Activated T-cell treated with anti-CD3 and anti-CD28 coated beads, Interleukin-2, amount 50 U/mL, for 72 hours (primary cell): ENCODE measurements at regions not wholly inside any gene's neighbourhood (a gene's known extent, or its start where the extent isn't known, plus 50 kb on each side); places are given as distances from the start of the nearest gene placed in this dataset.
A peak's percentile ranks its signal among the peaks of the same experiment; 100 is the strongest.

ENCODE experiments used
- ATAC-seq, 2 donors: fragments of 150-1000 bp; cut with Tn5 transposase; replicated peaks in 1 of 2; 2 replicates each; pipeline ENCODE4 v1.10.0; 2021; ENCODE audit warnings: moderate library complexity in 2 of 2, mild to moderate bottlenecking in 1 of 2
- DNase-seq, 2 donors: peaks; one replicate each; pipeline ENCODE4 v3.0.0; 2021 to 2022; ENCODE audit warnings: mixed read lengths in 1 of 2
- H3K27ac Mint-ChIP-seq: one replicate; pipeline ENCODE4 v1.8.0; 2022; ENCODE audit warnings: mild to moderate bottlenecking, moderate library complexity, mixed read lengths
- H3K27me3 Mint-ChIP-seq: one replicate; pipeline ENCODE4 v1.8.0; 2022; ENCODE audit warnings: low read depth, mixed read lengths
- H3K36me3 Mint-ChIP-seq, 2 donors: one replicate each; pipeline ENCODE4 v1.8.0; 2022; ENCODE audit warnings: mixed read lengths in 2 of 2, mild to moderate bottlenecking in 1 of 2; ENCODE audit not compliant: insufficient read depth in 2 of 2
- H3K4me1 Mint-ChIP-seq: one replicate; pipeline ENCODE4 v1.8.0; 2022; ENCODE audit warnings: low read depth, mixed read lengths
- H3K4me3 Mint-ChIP-seq, 2 donors: one replicate each; pipeline ENCODE4 v1.8.0; 2022; ENCODE audit warnings: mild to moderate bottlenecking in 2 of 2, mixed read lengths in 2 of 2, moderate library complexity in 2 of 2
- H3K9me3 Mint-ChIP-seq, 2 donors: one replicate each; pipeline ENCODE4 v1.8.0; 2022; ENCODE audit warnings: mixed read lengths in 2 of 2

- Mint-ChIP-seq H3K4me1 (peaks cover 7% of the 10 kb centered on the region), H3K27me3 (peaks cover 19% of the 10 kb centered on the region), H3K36me3 (peaks cover 0 to 4% of the 10 kb centered on the region in 2 donors), H3K27ac (peak overlapping the region; percentile 24), H3K9me3 (peaks cover 2 to 7% of the 10 kb centered on the region in 2 donors), H3K4me3 (peak overlapping the region in 1 of 2 donors; percentile 40)
- ATAC-seq (peak in 1 of 2 donors; percentile 83), DNase-seq (peak in 1 of 2 donors; percentile 30)
Observed at GRCh38 chr10:3516234-3516922, 268.6 kb downstream of the KLF6 start.

GRCh38 chr10:3514691-3515090 lies 270.3 kb downstream of the KLF6 start:
- Mint-ChIP-seq H3K4me1 (peaks cover 7% of the 10 kb centered on the region), H3K27ac (no peak overlapping the region), H3K4me3 (no peak overlapping the region), H3K36me3 (peaks cover 0 to 4% of the 10 kb centered on the region in 2 donors), H3K27me3 (peaks cover 19% of the 10 kb centered on the region), H3K9me3 (peaks cover 2 to 7% of the 10 kb centered on the region in 2 donors)
- DNase-seq (no peak), ATAC-seq (no peak)

DNA sequence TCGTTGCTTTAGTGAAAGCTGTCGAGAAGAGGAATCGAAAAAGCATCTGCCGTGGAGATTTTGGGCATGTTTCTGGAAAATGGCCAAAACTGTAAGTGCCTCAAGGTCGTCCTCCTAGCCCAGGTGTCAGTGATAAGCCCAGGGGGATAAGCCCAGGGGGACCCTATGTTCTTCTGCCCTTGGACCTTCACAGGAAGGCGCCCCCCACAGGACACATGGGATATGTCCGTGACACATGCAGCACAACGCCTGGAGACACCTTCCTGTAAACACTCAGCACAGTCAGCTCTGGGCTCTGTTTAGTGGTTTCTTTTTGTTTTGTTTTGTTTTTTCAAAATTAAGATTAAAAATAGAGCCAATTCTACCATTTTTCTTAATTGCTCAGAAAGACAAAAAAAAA lies 272.7 kb downstream of the KLF6 start:
- H3K4me1 Mint-ChIP-seq, result peaks cover 7% of the 10 kb centered on the region
- peaks cover 25% of the 10 kb centered on the region for H3K27me3 Mint-ChIP-seq
- H3K9me3 Mint-ChIP-seq, result peaks cover 2 to 5% of the 10 kb centered on the region in 2 donors
- H3K27ac Mint-ChIP-seq, result no peak overlapping the region
- DNase-seq (peak in 1 of 2 donors; percentile 5), ATAC-seq (no peak)
- no peak overlapping the region for H3K4me3 Mint-ChIP-seq
- H3K36me3 Mint-ChIP-seq, result peaks cover 0 to 3% of the 10 kb centered on the region in 2 donors

GRCh38 chr10:3511483-3511882 lies 273.5 kb downstream of the KLF6 start:
- no peak for DNase-seq
- Mint-ChIP-seq H3K4me3 (no peak overlapping the region), H3K27me3 (peaks cover 17% of the 10 kb centered on the region), H3K27ac (no peak overlapping the region), H3K4me1 (peaks cover 4% of the 10 kb centered on the region), H3K36me3 (no peaks in the 10 kb centered on the region), H3K9me3 (peaks cover 2% of the 10 kb centered on the region in 2 donors)
- ATAC-seq, result no peak

DNA sequence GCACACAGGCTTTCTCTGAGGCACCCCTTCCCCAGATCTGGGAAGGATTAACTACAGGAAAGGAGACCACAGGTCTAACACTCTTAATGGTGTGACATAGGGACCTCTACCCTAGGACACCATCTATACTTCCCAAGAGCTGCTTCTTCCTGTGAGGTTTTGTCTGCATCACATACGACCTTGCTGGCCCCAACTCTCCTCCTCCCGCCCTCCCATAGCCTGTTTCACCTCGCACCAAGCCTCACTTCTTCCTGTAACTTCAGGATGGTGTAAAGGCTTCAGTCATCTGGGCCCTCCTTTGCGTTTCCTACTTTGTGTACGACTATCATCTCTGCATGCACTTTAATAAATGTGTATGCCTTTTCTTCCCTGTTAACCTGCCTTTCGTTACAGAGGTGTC lies 274.3 kb downstream of the KLF6 start:
- Mint-ChIP-seq H3K4me1 (peaks cover 5% of the 10 kb centered on the region), H3K36me3 (no peaks in the 10 kb centered on the region), H3K27me3 (peaks cover 16% of the 10 kb centered on the region), H3K9me3 (peaks cover 2% of the 10 kb centered on the region in 2 donors), H3K27ac (peak overlapping the region; percentile 22), H3K4me3 (no peak overlapping the region)
- ATAC-seq (peak in 1 of 2 donors; percentile 66), DNase-seq (no peak)

DNA sequence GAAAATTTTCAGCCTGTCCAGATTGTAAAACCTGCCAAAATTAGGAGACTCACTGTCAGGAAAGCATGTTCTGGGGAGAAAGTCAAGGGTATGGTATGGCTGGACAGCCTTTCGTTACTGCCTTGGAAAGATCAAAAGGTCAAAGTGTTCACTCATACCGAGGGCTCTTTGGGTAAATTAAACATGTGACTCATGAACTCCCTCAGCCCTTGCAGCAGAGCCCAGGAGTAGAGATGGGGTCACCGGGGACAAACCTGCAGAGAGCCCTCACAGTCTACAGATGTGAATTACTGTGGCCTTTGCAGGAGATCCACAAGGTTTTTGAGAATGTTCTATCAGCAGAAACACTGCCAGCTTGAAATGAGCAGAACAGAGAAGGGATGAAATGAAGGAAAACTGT lies 275.7 kb downstream of the KLF6 start:
- no peak overlapping the region for H3K4me3 Mint-ChIP-seq
- DNase-seq, result no peak
- H3K4me1 Mint-ChIP-seq, result peaks cover 5% of the 10 kb centered on the region
- peak in 1 of 2 donors; percentile 62 for ATAC-seq
- H3K36me3 Mint-ChIP-seq, result no peaks in the 10 kb centered on the region
- no peak overlapping the region for H3K27ac Mint-ChIP-seq
- peaks cover 12% of the 10 kb centered on the region for H3K27me3 Mint-ChIP-seq
- H3K9me3 Mint-ChIP-seq, result peaks cover 2% of the 10 kb centered on the region in 2 donors

DNA sequence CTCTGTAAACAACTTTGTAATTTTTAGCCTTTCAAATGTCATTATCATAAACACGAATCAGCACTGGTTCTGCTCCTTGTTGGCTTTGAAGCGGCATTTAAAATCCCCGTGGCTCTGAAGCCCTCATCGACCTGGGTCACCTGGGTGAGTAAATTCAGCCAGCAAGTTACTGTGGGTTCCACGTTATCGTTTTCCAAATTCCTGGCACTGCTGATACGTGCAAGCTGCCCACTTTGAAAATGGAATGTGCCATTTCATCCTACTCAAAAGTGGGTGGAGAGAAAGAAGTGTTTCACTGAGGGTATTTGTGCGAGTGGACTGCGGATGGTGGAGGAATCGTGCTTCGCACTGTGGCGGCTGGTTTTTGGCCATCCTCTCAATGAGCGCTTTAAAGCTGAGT lies 281.7 kb downstream of the KLF6 start:
- Mint-ChIP-seq H3K27me3 (peaks cover 2% of the 10 kb centered on the region), H3K9me3 (no peaks in the 10 kb centered on the region), H3K36me3 (no peaks in the 10 kb centered on the region), H3K4me3 (no peak overlapping the region), H3K4me1 (peaks cover 5% of the 10 kb centered on the region), H3K27ac (no peak overlapping the region)
- ATAC-seq (no peak), DNase-seq (no peak)

DNA sequence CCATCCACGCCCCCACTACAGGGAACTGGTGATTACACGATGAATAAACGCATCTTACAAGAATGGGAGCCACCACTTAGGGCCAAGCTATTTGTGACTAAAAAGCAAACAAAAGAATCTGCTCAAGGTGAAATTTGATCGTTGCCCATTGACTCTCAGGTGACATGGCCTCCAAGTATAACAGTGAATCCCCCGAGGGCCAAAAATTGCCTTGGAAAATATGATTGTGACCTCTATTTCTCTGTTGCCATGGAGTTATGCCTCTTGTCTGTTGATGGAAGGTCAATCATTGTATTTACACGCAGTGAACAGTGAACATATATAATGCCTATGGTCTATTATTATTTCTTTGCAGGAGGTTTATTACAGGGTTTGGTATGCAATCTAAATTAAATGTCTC lies 282.3 kb downstream of the KLF6 start:
- Mint-ChIP-seq H3K27ac (no peak overlapping the region), H3K4me3 (no peak overlapping the region), H3K36me3 (no peaks in the 10 kb centered on the region), H3K9me3 (no peaks in the 10 kb centered on the region), H3K27me3 (peaks cover 6% of the 10 kb centered on the region), H3K4me1 (peaks cover 5% of the 10 kb centered on the region)
- DNase-seq (no peak), ATAC-seq (no peak)

GRCh38 chr10:3500408-3500856 lies 284.6 kb downstream of the KLF6 start:
- no peak for ATAC-seq
- H3K27me3 Mint-ChIP-seq, result peaks cover 25% of the 10 kb centered on the region
- no peaks in the 10 kb centered on the region for H3K36me3 Mint-ChIP-seq
- no peak overlapping the region for H3K4me3 Mint-ChIP-seq
- DNase-seq, result no peak
- H3K27ac Mint-ChIP-seq, result no peak overlapping the region
- H3K9me3 Mint-ChIP-seq, result no peaks in the 10 kb centered on the region
- H3K4me1 Mint-ChIP-seq, result no peaks in the 10 kb centered on the region

GRCh38 chr10:3499120-3499519 lies 285.9 kb downstream of the KLF6 start:
- Mint-ChIP-seq H3K4me3 (no peak overlapping the region), H3K36me3 (no peaks in the 10 kb centered on the region), H3K27ac (no peak overlapping the region), H3K4me1 (no peaks in the 10 kb centered on the region), H3K27me3 (peaks cover 25% of the 10 kb centered on the region), H3K9me3 (no peaks in the 10 kb centered on the region)
- no peak for ATAC-seq
- DNase-seq, result no peak

DNA sequence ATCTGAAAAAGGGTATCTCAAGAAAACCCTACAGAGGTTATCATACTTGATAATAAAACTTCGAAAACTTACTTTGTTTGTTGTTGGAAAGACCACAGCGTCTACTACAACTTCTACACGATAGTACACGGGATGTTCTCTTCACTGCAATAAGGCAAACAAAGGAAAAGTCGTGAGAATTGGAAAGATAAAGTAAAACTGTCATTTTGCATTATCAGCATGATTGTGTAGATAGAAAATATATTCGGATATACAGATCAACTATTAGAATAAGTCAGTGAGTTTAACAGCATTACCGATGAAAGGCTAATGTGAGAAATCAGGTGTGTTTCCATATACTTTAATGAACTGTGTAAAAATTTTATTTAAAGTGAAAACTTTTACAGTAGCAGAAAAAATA lies 287.4 kb downstream of the KLF6 start:
- DNase-seq (no peak), ATAC-seq (no peak)
- H3K36me3 Mint-ChIP-seq, result no peaks in the 10 kb centered on the region
- no peaks in the 10 kb centered on the region for H3K9me3 Mint-ChIP-seq
- peaks cover 30% of the 10 kb centered on the region for H3K27me3 Mint-ChIP-seq
- H3K4me1 Mint-ChIP-seq, result no peaks in the 10 kb centered on the region
- no peak overlapping the region for H3K27ac Mint-ChIP-seq
- H3K4me3 Mint-ChIP-seq, result no peak overlapping the region

GRCh38 chr10:3496138-3496537 lies 288.9 kb downstream of the KLF6 start:
- Mint-ChIP-seq H3K36me3 (no peaks in the 10 kb centered on the region), H3K27ac (no peak overlapping the region), H3K27me3 (peaks cover 31% of the 10 kb centered on the region), H3K4me3 (no peak overlapping the region), H3K4me1 (no peaks in the 10 kb centered on the region), H3K9me3 (no peaks in the 10 kb centered on the region)
- DNase-seq, result no peak
- ATAC-seq, result no peak

DNA sequence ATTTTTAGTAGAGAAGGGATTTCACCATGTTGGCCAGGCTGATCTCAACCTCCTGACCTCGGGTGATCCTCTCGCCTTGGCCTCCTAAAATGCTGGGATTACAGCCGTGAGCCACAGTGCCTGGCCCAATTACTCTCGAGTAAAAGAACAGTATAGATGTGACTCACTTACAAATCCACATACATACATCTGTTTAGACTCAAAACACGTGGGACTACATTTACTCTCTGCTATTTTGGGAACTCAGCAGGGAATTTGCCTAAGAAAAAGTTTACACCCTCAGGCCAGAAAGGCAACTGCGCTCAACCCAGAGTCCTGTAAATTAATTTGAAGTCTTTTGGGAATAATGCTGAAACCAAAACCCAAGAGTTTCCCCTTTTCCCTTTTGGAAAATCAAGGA lies 289.7 kb downstream of the KLF6 start:
- ATAC-seq (no peak), DNase-seq (no peak)
- no peaks in the 10 kb centered on the region for H3K9me3 Mint-ChIP-seq
- no peaks in the 10 kb centered on the region for H3K4me1 Mint-ChIP-seq
- peaks cover 31% of the 10 kb centered on the region for H3K27me3 Mint-ChIP-seq
- H3K27ac Mint-ChIP-seq, result no peak overlapping the region
- no peaks in the 10 kb centered on the region for H3K36me3 Mint-ChIP-seq
- H3K4me3 Mint-ChIP-seq, result no peak overlapping the region

DNA sequence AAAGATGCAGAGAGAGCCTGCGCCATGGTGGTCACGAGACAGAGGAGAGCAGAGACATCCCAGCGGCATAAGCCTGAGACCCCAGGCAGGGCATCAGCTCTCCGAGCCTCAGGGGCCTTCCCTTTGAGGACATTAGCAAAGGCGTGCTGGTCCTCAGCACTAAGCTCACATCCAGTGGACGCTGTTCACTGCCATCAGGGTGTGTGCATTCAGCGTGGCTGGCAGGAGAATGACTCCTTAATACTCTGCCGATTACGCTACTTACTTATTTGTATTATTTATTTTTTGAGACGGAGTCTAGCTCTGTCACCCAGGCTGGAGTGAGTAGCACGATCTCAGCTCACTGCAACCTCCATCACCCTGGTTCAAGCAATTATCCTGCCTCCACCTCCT lies 290.2 kb downstream of the KLF6 start:
- ATAC-seq (no peak), DNase-seq (no peak)
- Mint-ChIP-seq H3K4me1 (no peaks in the 10 kb centered on the region), H3K9me3 (no peaks in the 10 kb centered on the region), H3K27ac (no peak overlapping the region), H3K36me3 (no peaks in the 10 kb centered on the region), H3K27me3 (peaks cover 31% of the 10 kb centered on the region), H3K4me3 (no peak overlapping the region)
